DMS 273 treated with DMSO at 0.1 percent for 48 hours (cell line): ENCODE measurements at regions not wholly inside any gene's neighbourhood (a gene's known extent, or its start where the extent isn't known, plus 50 kb on each side); places are given as distances from the start of the nearest gene placed in this dataset.
"Not testable (repeated sequence)": the region's sequence is repeated elsewhere in the genome, so short reads cannot be mapped to it uniquely, and the experiment has no call there.

ENCODE experiments used
- DNase-seq: peaks from one replicate; lab custom pipeline; 2025; lab: John Stamatoyannopoulos, UW

- DNase-seq = no peak
These were observed 737.0 kb upstream of the ADGRB3 start for GRCh38 chr6:67897998-67898607.

- no peak for DNase-seq
These were observed 738.6 kb upstream of the ADGRB3 start for GRCh38 chr6:67896476-67896875.

DNA sequence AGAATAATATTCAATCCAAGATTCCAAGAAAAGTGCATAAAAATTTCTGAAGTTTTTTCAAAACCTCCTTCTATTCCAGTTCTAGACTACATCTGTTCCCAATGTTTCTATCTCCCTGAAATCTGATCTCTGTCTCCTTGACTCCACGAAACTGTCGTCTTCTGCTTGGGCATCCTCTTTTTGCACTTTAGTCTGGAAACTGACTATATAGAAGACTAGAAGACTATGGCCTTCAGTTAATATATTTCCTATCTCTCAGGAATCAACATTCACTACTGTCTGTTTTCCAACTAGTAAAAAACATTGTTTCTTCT lies 745.4 kb upstream of the ADGRB3 start:
- DNase-seq = no peak

DNA sequence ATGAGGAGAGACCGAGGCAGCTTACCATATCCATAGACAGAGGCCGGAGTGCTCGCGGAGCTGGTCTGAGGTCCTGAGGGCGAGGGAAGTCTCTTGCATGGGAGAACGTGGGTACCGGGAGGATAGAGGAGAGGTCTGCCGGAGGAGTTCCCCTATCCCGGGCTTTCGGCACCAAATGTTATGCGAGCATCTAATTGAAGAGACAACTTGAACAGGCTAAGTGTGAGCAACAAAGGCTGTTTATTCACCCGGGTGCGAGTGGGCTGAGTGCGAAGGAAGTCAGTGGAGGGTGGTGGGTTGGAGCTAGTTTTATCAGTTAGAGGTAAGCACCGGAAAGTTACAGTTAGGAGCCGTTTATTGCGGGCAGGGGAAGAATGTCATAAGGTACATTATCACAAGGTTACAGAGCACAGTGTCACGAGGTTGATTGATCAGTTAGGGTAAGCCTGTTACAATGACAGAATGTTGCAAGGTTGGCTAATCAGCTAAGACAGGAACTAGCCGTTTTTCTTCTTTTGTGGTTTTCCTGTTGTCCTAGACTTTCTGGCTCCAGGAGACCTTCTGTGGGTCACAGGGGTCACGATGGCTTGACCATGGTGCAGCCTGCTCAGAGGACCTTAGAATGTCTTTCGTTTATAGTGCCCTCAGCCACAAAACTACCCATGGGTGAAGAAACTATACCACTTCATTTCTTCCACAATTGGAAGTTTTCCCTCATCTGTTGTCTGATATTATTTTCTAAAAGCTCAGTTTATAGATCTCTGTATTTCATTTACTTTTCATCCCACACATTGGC lies 746.0 kb upstream of the ADGRB3 start:
- DNase-seq = no peak

DNA sequence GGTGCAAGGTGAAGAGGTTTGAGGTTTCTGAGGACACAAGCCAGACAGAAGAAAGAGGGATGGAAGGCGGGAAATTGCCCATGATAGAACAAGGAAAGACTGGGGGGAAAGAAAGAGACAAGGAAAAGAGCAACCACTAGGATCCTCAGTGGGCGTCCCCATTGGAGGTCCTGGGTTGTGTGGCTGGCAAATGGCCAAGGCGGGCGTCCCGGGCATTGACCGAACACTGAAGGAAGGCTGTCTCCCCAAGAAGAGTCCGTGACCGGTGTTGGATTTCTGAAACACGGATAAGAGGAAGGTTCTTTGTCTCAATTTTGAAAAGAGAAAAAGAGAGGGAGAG lies 746.6 kb upstream of the ADGRB3 start:
- DNase-seq = no peak

- no peak for DNase-seq
These were observed 747.1 kb upstream of the ADGRB3 start for GRCh38 chr6:67887747-67888545.

GRCh38 chr6:67887419-67887746 lies 747.7 kb upstream of the ADGRB3 start:
- no peak for DNase-seq

- no peak for DNase-seq
These were observed 748.2 kb upstream of the ADGRB3 start for GRCh38 chr6:67886840-67887292.

- no peak for DNase-seq
These were observed 748.9 kb upstream of the ADGRB3 start for GRCh38 chr6:67886036-67886707.

DNA sequence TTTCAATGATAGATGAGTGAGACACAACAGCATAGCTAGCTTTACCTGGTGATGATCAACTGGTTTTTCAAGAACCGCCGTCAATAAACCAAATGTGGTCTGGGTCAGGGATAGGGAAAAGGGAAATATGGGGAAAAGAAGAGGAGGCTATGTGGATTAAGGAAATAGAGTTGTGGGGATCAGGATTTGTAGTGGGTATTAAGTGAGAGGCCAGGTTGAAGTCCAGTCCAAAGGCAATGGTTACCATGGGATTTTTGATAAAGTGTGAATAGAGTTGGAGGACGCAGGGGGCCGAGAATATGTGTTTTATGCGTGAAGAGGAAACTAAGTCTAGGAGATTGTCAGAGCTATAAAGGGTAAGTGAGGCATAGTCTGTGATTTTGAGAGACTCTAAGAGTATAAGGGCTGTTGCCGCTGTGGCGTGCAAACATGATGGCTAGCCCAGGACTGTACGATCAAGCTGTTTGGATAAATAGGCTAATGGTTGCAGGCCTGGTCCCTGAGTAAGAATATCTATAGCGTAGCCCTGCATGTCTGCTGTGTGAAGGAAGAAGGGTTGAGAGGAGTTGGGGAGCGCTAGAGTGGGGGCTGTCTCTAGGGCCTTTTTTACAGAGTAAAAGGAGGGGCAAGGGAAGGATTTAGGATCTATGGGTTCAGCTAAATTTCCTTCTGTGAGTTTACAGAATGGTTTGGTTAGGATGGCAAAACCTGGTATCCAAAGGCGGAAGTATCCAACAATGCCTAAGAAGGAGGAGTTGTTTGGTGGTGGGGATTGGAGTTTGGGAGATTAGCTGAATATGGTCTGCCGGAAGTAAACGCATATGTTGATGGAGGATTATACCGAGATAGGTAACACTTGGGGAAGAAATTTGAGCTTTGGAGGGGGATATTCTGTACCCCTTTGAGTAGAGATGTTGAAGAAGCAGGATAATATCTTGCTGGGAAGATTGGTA lies 749.7 kb upstream of the ADGRB3 start:
- DNase-seq = no peak

GRCh38 chr6:67884442-67884841 lies 750.6 kb upstream of the ADGRB3 start:
- no peak for DNase-seq

- no peak for DNase-seq
These were observed 751.3 kb upstream of the ADGRB3 start for GRCh38 chr6:67883500-67884366.

DNA sequence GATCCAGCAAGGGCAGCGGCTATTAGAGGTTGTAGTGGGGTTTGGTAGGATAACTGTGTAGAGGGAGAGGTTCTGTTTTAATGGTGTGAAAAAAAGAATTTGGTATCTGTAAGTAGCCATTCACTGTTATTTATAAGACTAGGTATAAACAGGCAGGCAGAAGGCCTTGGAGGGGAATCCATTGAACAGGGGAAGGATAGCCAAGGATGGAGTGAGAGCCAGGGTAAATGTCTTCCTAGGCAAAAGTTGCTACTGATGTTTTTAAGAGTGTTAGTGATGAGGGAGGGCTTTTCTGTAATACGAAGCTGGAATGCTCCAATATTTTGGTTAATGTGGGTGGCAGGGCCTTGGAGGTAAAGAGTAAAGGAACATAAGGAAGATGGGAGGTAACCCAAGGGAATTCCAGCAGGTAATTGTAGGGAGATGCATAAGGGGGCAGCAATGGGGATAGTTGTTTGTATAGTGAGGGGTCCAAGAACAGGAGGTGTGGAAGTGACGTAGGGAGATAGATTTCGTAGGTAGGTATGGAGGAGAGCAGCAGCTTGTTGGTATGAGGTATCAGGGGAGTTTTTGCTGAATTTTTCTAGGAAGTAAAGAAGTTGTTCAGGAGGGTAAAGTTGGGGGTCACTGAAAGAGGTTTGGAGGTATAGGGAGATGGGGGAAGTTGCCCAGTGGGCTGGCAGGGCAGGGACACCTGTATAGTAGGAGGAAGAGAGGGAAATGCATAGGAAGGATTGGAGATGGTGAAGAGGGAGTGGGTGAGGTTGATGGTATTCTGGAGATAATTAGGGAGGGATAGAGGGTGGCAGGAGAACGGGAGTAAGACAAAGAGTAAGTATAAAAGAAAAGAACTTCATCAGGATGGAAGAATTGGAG lies 752.4 kb upstream of the ADGRB3 start:
- DNase-seq = no peak

DNA sequence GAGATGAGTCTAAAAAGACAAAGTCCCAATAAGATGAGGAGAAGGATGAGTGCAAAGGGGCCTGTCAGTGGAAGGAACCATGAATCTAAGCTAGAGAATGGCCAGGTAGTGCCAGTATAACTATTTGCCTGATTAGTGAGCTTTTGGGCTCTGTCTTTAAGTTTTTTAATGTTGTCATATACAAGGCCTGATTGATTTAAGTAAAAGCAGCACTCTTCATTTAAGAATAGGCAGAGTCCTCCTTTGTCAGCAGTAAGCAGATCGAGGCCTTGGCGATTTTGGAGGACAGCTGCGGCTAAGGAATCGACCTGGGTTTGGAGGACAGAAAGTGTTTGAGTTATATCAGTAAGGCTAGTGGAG lies 753.4 kb upstream of the ADGRB3 start:
- no peak for DNase-seq

DNA sequence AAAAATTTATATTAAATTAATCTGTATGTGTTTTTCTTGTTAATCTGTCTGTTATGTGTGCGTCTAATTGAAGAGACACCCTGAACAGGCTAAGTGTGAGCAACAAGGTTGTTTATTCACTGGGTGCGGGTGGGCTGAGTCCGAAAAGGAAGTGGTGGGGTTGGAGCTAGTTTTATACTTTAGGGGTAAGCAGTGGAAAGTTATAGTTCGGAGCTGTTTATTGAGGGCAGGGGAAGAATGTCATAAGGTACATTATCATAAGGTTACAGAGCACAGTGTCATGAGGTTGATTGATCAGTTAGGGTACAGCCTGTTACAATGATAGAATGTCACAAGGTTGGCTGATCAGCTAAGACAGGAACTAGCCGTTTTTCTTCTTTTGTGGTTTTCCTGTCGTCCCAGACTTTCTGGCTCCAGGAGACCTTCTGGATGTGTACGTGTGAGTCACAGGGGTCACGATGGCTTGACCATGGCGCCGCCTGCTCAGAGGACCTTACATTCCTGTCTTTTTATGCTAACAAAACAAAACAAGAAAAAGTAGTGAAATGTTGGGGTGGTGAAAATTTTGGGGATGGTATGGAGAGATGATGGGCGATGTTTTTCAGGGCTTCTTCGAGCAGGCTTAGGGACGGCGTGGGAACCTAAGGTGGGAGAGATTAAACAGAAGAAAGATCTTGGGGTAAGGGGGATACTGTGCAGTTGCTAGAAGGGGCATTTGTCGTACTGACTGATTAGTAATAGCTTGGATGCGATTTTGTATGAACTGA lies 754.0 kb upstream of the ADGRB3 start:
- DNase-seq = no peak

GRCh38 chr6:67880343-67880742 lies 754.7 kb upstream of the ADGRB3 start:
- not testable (repeated sequence) for DNase-seq

DNA sequence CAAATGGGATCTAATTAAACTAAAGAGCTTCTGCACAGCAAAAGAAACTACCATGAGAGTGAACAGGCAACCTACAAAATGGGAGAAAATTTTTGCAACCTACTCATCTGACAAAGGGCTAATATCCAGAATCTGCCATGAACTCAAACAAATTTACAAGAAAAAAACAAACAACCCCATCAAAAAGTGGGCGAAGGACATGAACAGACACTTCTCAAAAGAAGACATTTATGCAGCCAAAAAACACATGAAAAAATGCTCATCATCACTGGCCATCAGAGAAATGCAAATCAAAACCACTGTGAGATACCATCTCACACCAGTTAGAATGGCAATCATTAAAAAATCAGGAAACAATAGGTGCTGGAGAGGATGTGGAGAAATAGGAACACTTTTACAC lies 755.2 kb upstream of the ADGRB3 start:
- not testable (repeated sequence) for DNase-seq

- not testable (repeated sequence) for DNase-seq
These were observed 755.8 kb upstream of the ADGRB3 start for GRCh38 chr6:67879105-67879904.
